Muscle layer of duodenum (tissue), 2 donors: ENCODE measurements at regions not wholly inside any gene's neighbourhood (a gene's known extent, or its start where the extent isn't known, plus 50 kb on each side); places are given as distances from the start of the nearest gene placed in this dataset.

ENCODE experiments used
- H3K27ac ChIP-seq: one replicate; pipeline ENCODE4 v1.7.0; 2013; ENCODE audit warnings: mild to moderate bottlenecking, low read length
- H3K27me3 ChIP-seq: one replicate; pipeline ENCODE4 v1.7.0; 2013; ENCODE audit warnings: low read depth, mild to moderate bottlenecking, control low read depth, low read length
- H3K36me3 ChIP-seq, 2 donors: one replicate each; pipeline ENCODE4 v1.7.0; 2013; ENCODE audit warnings: low read length in 2 of 2, control low read depth in 1 of 2, mild to moderate bottlenecking in 1 of 2; ENCODE audit not compliant: insufficient read depth in 2 of 2, control insufficient read depth in 1 of 2
- H3K4me1 ChIP-seq, 2 donors: one replicate each; pipeline ENCODE4 v1.7.0; 2013; ENCODE audit warnings: low read length in 2 of 2, mild to moderate bottlenecking in 2 of 2, control low read depth in 1 of 2, moderate library complexity in 1 of 2; ENCODE audit not compliant: insufficient read depth in 2 of 2, control insufficient read depth in 1 of 2
- H3K4me3 ChIP-seq, 2 donors: one replicate each; pipeline ENCODE4 v1.7.0; 2013; ENCODE audit warnings: low read length in 2 of 2, low read depth in 1 of 2, mild to moderate bottlenecking in 1 of 2
- H3K9me3 ChIP-seq, 2 donors: one replicate each; pipeline ENCODE4 v1.7.0; 2013; ENCODE audit warnings: low read length in 2 of 2, control low read depth in 1 of 2, mild to moderate bottlenecking in 1 of 2; ENCODE audit not compliant: control insufficient read depth in 1 of 2
- donor health status: healthy.

GRCh38 chr15:69972436-69972835, 125.3 kb downstream of the TLE3 start:
- peaks cover 0 to 3% of the 10 kb centered on the region in 2 donors for H3K9me3 ChIP-seq
- no peak overlapping the region for H3K4me3 ChIP-seq
- no peaks in the 10 kb centered on the region for H3K36me3 ChIP-seq
- no peaks in the 10 kb centered on the region for H3K4me1 ChIP-seq
- H3K27ac ChIP-seq = no peak overlapping the region
- no peaks in the 10 kb centered on the region for H3K27me3 ChIP-seq

GRCh38 chr15:69973102-69973714, 124.5 kb downstream of the TLE3 start:
- Histone ChIP-seq H3K36me3 (no peaks in the 10 kb centered on the region), H3K4me3 (no peak overlapping the region), H3K27me3 (no peaks in the 10 kb centered on the region), H3K4me1 (no peaks in the 10 kb centered on the region), H3K27ac (no peak overlapping the region), H3K9me3 (peaks cover 0 to 3% of the 10 kb centered on the region in 2 donors)

- Histone ChIP-seq H3K27me3 (no peaks in the 10 kb centered on the region), H3K4me3 (no peak overlapping the region), H3K9me3 (peaks cover 0 to 3% of the 10 kb centered on the region in 2 donors), H3K36me3 (no peaks in the 10 kb centered on the region), H3K4me1 (no peaks in the 10 kb centered on the region), H3K27ac (no peak overlapping the region)
Observed at GRCh38 chr15:69973880-69974279, 123.8 kb downstream of the TLE3 start.

- Histone ChIP-seq H3K27ac (no peak overlapping the region), H3K4me1 (no peaks in the 10 kb centered on the region), H3K9me3 (peaks cover 0 to 3% of the 10 kb centered on the region in 2 donors), H3K36me3 (no peaks in the 10 kb centered on the region), H3K4me3 (no peak overlapping the region), H3K27me3 (no peaks in the 10 kb centered on the region)
Observed at GRCh38 chr15:69974321-69974720, 123.4 kb downstream of the TLE3 start.

GRCh38 chr15:69976366-69976994, 121.2 kb downstream of the TLE3 start:
- Histone ChIP-seq H3K9me3 (peaks cover 0 to 3% of the 10 kb centered on the region in 2 donors), H3K36me3 (no peaks in the 10 kb centered on the region), H3K27me3 (no peaks in the 10 kb centered on the region)

GRCh38 chr15:69978603-69979002, 119.1 kb downstream of the TLE3 start:
- Histone ChIP-seq H3K9me3 (peaks cover 0 to 3% of the 10 kb centered on the region in 2 donors), H3K27me3 (no peaks in the 10 kb centered on the region), H3K4me3 (no peak overlapping the region), H3K4me1 (no peaks in the 10 kb centered on the region), H3K36me3 (no peaks in the 10 kb centered on the region), H3K27ac (no peak overlapping the region)

More at GRCh38 chr15:69976366-69976994, 121.2 kb downstream of the TLE3 start:
- Histone ChIP-seq H3K4me3 (no peak overlapping the region), H3K27ac (no peak overlapping the region), H3K4me1 (no peaks in the 10 kb centered on the region)

GRCh38 chr15:69979262-69979661, 118.5 kb downstream of the TLE3 start:
- Histone ChIP-seq H3K4me1 (no peaks in the 10 kb centered on the region), H3K9me3 (peaks cover 0 to 3% of the 10 kb centered on the region in 2 donors), H3K4me3 (no peak overlapping the region), H3K36me3 (no peaks in the 10 kb centered on the region), H3K27ac (no peak overlapping the region), H3K27me3 (no peaks in the 10 kb centered on the region)

- no peak overlapping the region for H3K4me3 ChIP-seq
- H3K27me3 ChIP-seq = no peaks in the 10 kb centered on the region
- H3K9me3 ChIP-seq = peaks cover 0 to 3% of the 10 kb centered on the region in 2 donors
- H3K4me1 ChIP-seq = no peaks in the 10 kb centered on the region
- H3K36me3 ChIP-seq = no peaks in the 10 kb centered on the region
- no peak overlapping the region for H3K27ac ChIP-seq
Observed at GRCh38 chr15:69979783-69980182, 117.9 kb downstream of the TLE3 start.

GRCh38 chr15:69980341-69981059, 117.2 kb downstream of the TLE3 start:
- H3K36me3 ChIP-seq = no peaks in the 10 kb centered on the region
- H3K4me1 ChIP-seq = no peaks in the 10 kb centered on the region
- no peak overlapping the region for H3K4me3 ChIP-seq
- no peak overlapping the region for H3K27ac ChIP-seq
- H3K9me3 ChIP-seq = peaks cover 0 to 3% of the 10 kb centered on the region in 2 donors
- H3K27me3 ChIP-seq = no peaks in the 10 kb centered on the region

GRCh38 chr15:69982037-69982436, 115.7 kb downstream of the TLE3 start:
- Histone ChIP-seq H3K4me3 (no peak overlapping the region), H3K4me1 (no peaks in the 10 kb centered on the region), H3K27me3 (no peaks in the 10 kb centered on the region), H3K9me3 (no peaks in the 10 kb centered on the region), H3K27ac (no peak overlapping the region), H3K36me3 (no peaks in the 10 kb centered on the region)

- Histone ChIP-seq H3K9me3 (no peaks in the 10 kb centered on the region), H3K36me3 (no peaks in the 10 kb centered on the region), H3K4me3 (no peak overlapping the region), H3K27ac (no peak overlapping the region), H3K27me3 (no peaks in the 10 kb centered on the region), H3K4me1 (no peaks in the 10 kb centered on the region)
Observed at GRCh38 chr15:69983696-69984265, 113.9 kb downstream of the TLE3 start.
